PFSK-1 (cell line): ENCODE measurements at regions not wholly inside any gene's neighbourhood (a gene's known extent, or its start where the extent isn't known, plus 50 kb on each side); places are given as distances from the start of the nearest gene placed in this dataset.

Experiments
- FOXP2 ChIP-seq: optimal IDR thresholded peaks from 2 replicates; pipeline ENCODE3; 2011; ENCODE audit warnings: borderline replicate concordance, control low read depth, inconsistent platforms; ENCODE audit not compliant: insufficient read depth; ENCODE audit errors: extremely low read length, extremely low read depth
- POLR2AphosphoS5 ChIP-seq: IDR thresholded peaks from 2 replicates; pipeline ENCODE4 v1.6.1; 2012; ENCODE audit warnings: low read depth, mild to moderate bottlenecking, control low read depth, low read length, moderate library complexity
- REST ChIP-seq, 2 experiments: IDR thresholded peaks; 2 replicates each; pipeline versions ENCODE4 v1.6.1 to v1.8.0; 2011 to 2012; ENCODE audit warnings: low read depth in 2 of 2, low read length in 2 of 2, control low read depth in 1 of 2, inconsistent platforms in 1 of 2, mild to moderate bottlenecking in 1 of 2, moderate library complexity in 1 of 2; ENCODE audit not compliant: insufficient read depth in 1 of 2
- SIN3A ChIP-seq: IDR thresholded peaks from 2 replicates; pipeline ENCODE4 v1.6.1; 2012; ENCODE audit warnings: mild to moderate bottlenecking, low read length, moderate library complexity, borderline replicate concordance; ENCODE audit not compliant: insufficient read depth
- TAF1 ChIP-seq: IDR thresholded peaks from 2 replicates; pipeline ENCODE4 v1.6.1; 2012; ENCODE audit warnings: low read length, control low read depth, borderline replicate concordance; ENCODE audit not compliant: insufficient read depth

- no peak for TF ChIP-seq POLR2AphosphoS5
- TF ChIP-seq REST (IDR thresholded peaks at IDR 0.05; ENCODE audit: insufficient read depth in 1 of 2, low read depth in 2 of 2, low read length in 2 of 2): no peak
- no peak for TF ChIP-seq SIN3A
- no peak for TF ChIP-seq TAF1
- no peak for TF ChIP-seq FOXP2
Observed at GRCh38 chr3:148030975-148031374, 621.8 kb downstream of the ZIC1 start.

- TF ChIP-seq SIN3A (no peak), TAF1 (no peak), FOXP2 (no peak), POLR2AphosphoS5 (no peak), REST (IDR thresholded peaks at IDR 0.05; ENCODE audit: insufficient read depth in 1 of 2, low read depth in 2 of 2, low read length in 2 of 2) (no peak)
Observed at GRCh38 chr3:148034353-148034752, 625.2 kb downstream of the ZIC1 start.

- TF ChIP-seq POLR2AphosphoS5 (no peak), REST (IDR thresholded peaks at IDR 0.05; ENCODE audit: insufficient read depth in 1 of 2, low read depth in 2 of 2, low read length in 2 of 2) (no peak), TAF1 (no peak), SIN3A (no peak), FOXP2 (no peak)
Observed at GRCh38 chr3:148036331-148036876, 627.2 kb downstream of the ZIC1 start.

- TF ChIP-seq REST (IDR thresholded peaks at IDR 0.05; ENCODE audit: insufficient read depth in 1 of 2, low read depth in 2 of 2, low read length in 2 of 2): 0 out of 4 replicates have a peak, but pooled peaks of 1 of the 2 experiments have one; percentile 31
- no peak for TF ChIP-seq SIN3A
- TF ChIP-seq TAF1: no peak
- TF ChIP-seq FOXP2: no peak
Observed at GRCh38 chr3:148042663-148043445, 633.7 kb downstream of the ZIC1 start.
